HG02610 (cell line): ENCODE measurements at regions not wholly inside any gene's neighbourhood (a gene's known extent, or its start where the extent isn't known, plus 50 kb on each side); places are given as distances from the start of the nearest gene placed in this dataset.
"Not testable (repeated sequence)": the region's sequence is repeated elsewhere in the genome, so short reads cannot be mapped to it uniquely, and the experiment has no call there.

Experiments
- ATAC-seq: cut with Tn5 transposase; IDR thresholded peaks from one replicate; pipeline ENCODE4 v1.9.1; 2021; ENCODE audit warnings: mild to moderate bottlenecking, moderate library complexity; ENCODE audit not compliant: unreplicated experiment

DNA sequence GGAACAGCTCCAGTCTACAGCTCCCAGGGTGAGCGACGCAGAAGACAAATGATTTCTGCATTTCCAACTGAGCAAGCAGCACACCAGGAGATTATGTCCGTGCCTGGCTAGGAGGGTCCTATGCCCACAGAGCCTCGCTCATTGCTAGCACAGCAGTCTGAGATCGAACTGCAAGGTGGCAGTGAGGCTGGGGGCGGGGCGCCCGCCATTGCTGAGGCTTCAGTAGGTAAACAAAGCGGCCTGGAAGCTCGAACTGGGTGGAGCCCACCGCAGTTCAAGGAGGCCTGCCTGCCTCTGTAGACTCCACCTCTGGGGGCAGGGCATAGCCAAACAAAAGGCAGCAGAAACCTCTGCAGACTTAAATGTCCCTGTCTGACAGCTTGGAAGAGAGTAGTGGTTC lies 198.0 kb upstream of the DIAPH2 start:
- not testable (repeated sequence) for ATAC-seq

DNA sequence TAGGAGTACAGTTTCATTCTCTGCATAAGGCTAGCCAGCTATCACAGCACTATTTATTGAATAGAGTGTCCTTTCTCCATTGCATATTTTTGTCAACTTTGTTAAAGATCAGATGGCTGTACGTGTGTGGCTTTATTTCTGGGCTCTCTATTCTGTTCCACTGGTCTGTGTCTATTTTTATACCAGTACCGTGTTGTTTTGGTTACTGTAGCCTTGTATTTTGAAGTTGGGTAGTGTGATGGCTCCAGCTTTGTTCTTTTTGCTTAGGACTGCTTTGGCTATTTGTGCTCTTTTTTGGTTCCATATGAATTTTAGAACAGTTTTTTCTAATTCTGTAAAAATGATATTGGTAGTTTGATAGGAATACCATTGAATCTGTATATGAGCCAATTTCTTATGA lies 182.1 kb upstream of the DIAPH2 start:
- no peak for ATAC-seq

GRCh38 chrX:96529386-96529785 lies 155.3 kb upstream of the DIAPH2 start:
- not testable (repeated sequence) for ATAC-seq

GRCh38 chrX:96538104-96538725 lies 146.4 kb upstream of the DIAPH2 start:
- no peak for ATAC-seq

DNA sequence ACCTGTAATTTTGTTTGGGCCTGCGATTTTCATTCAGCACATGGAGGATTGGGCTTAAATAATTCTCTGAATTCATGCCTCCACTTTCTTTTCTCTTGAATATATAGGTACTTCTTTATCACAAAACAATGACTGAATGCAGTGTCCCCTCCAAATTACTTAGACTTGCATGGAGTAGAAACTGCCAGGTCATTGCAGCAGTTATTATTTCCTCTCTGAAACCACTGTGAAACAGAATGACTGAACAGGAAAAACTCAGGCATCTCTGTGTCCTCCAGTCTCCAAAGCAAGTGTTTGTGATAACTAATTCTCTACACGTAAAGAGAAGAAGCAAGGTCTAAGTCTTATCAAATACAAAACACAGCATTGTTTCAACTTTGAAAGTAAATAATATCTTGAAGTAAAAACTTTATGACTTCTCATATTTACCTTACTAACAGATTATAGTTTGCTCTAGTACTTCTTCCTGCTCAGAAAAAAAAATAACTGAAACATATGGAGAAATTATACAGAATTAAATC lies 144.5 kb upstream of the DIAPH2 start:
- no peak for ATAC-seq

DNA sequence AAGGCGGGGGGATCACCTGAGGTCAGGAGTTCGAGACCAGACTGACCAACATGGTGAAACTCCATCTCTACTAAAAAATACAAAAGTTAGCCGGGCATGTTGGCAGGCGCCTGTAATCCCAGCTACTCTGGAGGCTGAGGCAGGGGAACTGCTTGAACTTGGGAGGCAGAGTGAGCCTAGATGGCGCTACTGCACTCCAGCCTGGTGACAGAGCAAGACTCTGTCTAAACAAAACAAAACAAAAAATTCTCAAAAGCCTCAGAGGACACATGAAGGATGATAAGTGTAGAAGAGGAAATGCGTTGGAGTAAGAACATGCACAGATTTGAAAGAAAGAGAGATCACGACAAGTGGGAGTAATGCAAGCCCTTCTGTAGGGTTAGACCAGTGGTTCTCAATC lies 138.4 kb upstream of the DIAPH2 start:
- not testable (repeated sequence) for ATAC-seq

DNA sequence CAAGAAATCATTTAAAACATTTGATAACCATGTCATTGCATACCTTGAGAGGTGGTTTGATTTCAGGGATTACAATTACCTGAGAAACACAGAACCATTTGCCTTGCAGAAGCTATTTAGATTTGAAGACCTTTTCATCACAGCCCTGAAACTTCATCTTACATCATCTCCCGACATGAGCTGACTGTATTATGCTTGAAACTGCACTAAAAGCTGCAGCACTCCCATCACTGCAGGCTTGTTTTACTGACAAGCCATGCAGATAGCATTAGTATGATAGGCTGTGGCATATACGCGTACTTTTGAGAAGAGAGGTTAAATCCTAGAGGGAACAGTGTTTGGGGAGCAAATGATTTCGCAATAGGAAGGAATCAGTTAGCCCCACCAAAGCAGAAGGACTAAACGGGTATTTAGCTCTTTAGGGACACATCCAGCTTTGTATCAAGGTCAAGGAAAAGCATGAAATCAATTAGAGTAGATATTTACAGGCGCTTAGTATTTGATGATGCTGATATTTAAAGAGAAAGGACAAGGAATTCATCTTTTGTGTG lies 133.2 kb upstream of the DIAPH2 start:
- ATAC-seq = no peak

DNA sequence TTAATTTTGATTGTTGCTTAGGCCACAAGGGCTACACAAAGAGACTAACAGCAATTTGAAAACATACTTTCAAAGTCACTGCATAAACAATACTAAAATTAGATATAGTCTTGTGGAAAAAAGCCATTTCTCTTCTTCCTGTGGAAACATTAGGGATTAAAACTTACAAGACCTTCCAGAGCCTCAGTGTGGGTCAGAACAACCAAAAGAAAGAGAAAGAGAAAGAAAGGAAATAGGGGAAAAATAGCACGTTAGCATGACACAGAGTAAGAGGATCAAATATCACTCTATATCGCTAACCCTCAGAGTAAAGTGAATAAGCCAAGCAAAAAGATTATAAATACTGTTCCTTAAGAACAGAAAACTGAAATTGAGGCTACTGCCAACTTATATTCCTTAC lies 127.8 kb upstream of the DIAPH2 start:
- ATAC-seq = no peak

DNA sequence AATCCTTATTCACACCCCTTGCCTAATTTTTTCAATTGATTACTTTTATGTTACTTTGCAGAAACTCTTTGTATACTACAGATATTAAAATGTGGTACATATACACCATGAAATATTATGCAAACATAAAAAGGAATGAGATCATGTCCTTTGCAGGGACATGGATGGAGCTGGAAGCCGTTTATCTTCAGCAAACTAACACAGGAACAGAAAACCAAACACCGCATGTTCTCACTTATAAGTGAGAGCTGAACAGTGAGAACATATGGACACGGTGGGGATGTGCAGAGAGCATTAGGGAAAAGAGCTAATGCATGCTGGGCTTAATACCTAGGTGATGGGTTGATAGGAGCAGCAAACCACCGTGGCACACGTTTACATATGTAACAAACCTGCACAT lies 123.5 kb upstream of the DIAPH2 start:
- ATAC-seq = not testable (repeated sequence)

DNA sequence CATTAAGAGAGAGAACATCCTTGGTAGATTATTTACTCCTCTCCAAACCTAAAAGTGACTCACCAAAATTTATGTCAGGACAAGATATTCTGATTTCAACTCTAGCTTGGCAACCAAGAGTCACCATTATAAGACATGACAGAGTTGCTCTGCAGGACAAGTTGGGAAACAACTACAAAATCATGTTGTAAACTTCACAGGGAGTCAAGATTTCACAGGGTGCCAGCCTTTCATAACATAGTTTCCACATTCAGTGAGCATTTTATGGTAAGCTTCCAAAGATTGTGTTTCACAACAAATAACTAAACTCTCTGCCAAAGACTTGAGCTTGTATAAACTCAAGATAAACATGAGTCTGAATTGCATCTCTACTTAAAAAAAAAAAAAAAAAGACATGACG lies 121.0 kb upstream of the DIAPH2 start:
- ATAC-seq = no peak

DNA sequence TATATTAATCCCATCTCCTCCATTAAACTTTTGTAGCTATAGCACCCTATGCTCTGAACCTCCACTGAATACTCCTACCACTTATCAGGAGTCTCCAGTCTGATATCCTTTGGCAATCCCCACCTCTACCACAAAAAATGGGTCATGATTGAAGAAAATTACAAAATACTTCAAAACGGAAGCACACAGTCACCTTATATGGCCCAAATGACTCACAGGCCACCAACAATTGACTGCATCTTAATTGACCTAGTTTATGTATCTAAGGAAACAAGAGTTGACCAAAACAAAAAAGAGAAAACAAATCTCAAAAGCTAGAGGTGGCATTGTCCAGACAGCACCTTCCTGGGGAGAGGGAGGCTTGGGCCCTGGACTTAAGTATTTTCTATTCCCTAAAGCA lies 120.0 kb upstream of the DIAPH2 start:
- ATAC-seq = no peak

- ATAC-seq = no peak
These were observed 117.8 kb upstream of the DIAPH2 start for GRCh38 chrX:96566878-96567277.

DNA sequence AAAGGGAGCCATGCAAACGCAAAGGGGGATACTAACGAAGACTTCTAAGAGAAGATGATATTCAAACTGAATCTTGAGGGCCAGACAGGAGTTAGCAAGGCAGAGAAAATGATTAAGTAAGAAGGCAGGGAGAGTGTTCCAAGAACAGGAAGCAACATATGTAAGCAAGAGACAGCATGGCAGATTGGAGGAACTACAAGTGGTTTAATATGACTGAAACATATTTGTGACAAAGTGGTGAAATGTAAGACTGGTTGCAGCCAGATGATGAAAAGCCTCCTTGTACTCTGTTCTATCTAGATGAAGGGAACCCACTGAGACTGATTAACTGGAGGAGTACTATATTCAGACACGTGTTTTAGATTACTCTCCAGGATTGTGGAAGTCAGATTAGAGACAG lies 116.6 kb upstream of the DIAPH2 start:
- no peak for ATAC-seq

DNA sequence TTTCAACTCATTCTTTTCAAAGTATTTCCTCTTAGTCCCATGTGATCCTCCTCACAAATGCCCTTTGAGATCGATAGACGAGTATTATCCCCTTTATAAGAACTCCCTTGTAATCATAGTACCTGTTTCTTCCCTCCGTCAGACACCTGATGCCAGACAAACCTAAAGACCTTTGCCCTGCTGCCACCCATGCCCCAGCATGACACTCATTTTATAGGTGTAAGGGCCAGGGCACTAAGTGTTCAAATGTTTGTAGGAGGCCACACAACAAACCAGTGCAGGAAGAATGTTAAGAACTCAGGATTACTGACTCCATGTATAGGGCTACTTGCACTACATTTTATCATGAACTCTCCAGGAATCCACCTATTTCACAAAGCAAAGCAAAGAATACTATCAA lies 115.6 kb upstream of the DIAPH2 start:
- no peak for ATAC-seq

GRCh38 chrX:96575011-96575410 lies 109.6 kb upstream of the DIAPH2 start:
- ATAC-seq = no peak

DNA sequence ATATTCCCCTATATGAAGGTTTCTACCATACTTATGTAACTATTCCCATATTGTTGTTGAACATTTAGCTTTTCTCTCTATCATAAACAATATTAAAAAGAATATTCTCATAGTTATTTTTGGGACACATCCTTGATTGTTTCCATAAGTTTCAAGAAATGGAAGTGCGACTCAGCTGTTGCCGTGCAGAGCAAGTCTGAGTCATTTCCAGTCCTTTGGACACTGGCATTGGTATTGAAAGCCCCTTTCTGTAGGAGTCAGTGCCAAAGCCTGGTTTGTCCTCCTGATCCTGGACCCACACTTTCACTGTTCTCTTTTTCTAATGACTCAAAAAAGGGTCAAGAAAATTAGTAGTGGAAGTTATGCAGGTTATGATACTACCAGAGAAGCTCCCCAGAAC lies 108.3 kb upstream of the DIAPH2 start:
- no peak for ATAC-seq

GRCh38 chrX:96578781-96579180 lies 105.9 kb upstream of the DIAPH2 start:
- ATAC-seq = no peak

DNA sequence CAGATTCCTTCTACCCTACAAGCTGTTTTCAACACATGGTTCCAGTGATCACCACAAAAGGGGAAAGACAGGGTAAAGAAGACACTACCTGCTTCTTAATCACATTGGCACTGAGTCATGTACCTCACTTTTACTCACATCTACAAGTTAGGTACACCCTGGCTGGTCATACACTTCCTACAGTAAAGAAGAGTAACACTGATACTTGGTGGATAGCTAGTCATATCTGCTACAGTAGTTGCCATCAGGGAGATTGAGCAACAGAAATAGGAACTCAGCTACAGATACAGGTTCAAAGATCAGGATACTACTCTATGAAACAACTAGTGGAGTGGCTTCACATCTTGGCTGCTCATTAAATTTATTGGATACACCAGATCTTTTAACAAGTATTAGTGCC lies 105.4 kb upstream of the DIAPH2 start:
- no peak for ATAC-seq

DNA sequence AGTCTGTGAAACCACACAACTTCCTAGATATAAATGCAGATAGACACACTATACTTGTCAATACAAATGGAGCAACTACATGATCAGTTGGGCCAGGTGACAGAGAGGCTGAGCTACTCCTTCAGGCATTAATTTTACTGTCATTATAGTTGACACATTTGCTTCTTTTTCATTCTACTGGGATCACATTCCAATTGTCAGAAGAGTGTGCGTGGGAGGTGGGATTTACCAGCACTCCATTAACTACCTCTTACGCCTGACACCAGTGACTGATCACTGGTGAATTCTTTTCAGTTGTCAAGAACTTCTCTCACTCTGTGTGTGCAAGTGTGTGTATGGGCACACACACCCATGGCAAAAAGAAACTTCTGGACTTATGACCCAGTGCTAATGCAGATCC lies 94.2 kb upstream of the DIAPH2 start:
- ATAC-seq = no peak

DNA sequence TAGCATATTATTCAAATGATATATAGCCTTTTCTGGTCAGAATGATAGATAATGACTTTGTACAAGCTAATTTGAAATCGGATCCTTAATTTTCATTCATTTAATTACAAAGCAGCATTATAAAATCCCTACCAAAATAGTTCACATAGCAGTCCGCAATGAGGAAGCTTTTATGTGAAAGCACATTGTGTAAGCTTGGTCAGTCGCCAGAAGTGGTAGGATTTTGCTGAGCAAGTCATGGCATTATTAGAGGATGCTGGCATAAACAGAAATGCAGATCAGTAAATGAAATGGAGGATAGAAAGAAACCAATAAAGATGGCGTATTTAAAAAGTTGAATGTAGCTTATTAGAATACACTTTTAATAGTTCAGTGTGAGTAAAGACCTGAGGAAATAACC lies 93.2 kb upstream of the DIAPH2 start:
- no peak for ATAC-seq

DNA sequence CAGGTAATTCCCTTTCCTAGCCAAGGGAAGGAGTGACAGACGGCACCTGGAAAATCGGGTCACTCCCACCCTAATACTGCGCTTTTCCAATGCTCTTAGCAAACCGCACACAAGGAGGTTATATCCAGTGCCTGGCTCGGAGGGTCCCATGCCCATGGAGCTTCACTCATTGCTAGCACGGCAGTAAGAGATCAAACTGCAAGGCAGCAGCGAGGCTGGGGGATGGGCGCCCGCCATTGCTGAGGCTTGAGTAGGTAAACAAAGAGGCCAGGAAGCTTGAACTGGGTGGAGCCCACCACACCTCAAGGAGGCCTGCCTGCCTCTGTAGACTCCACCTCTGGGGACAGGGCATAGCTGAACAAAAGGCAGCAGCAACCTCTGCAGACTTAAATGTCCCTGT lies 86.8 kb upstream of the DIAPH2 start:
- not testable (repeated sequence) for ATAC-seq

DNA sequence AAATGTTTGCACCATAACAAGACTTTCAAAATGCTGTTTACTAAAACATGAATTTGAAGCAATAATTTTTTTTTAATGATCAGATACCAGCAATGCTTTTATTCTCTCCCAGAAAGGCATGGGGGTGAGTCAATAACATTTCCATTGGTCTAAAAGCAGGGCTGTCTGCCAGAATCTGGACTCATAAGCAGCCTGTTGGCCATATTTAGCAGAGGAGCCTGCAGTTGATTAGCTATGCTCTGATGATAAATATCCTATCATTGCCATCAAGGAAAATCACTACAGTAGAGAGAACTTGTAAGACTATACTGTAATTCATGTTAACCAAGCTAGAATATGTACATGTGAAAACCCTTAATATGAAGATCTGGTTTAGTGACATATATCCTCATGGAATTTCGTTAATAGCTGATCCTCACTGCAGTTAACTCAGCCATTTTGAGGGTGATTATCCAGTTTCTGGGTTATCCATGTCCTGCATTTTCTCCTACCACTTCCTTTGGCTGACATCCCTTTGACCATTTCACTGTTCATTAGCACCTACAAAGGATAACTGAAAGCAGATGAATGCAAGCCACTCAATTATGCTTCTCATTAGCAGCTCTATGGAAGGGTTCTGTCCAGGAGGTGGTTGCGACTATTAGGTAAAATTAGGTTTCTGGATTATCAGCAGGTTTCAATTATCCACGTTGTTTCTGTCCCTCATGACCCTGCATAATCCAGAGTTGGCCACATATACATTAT lies 72.9 kb upstream of the DIAPH2 start:
- ATAC-seq = no peak
